Tibial artery (tissue), 4 donors: ENCODE measurements at regions not wholly inside any gene's neighbourhood (a gene's known extent, or its start where the extent isn't known, plus 50 kb on each side); places are given as distances from the start of the nearest gene placed in this dataset.

Experiments used
- DNase-seq, 2 donors: peaks; one replicate each; pipeline ENCODE4 v3.0.0-alpha.2; 2019
- H3K27ac ChIP-seq, 2 donors: fragments of 200-600 bp; sonication (generic) in 1 of 2; 1 replicate in 1 of 2; 2 replicates in 1 of 2; pipeline ENCODE4 v1.5.1; 2018 to 2019; ENCODE audit warnings: mild to moderate bottlenecking in 1 of 2
- H3K27me3 ChIP-seq, 2 donors: fragments of 200-600 bp; sonication (generic) in 1 of 2; one replicate each; pipeline versions ENCODE4 v1.5.1 to v1.6.0; 2016 to 2019
- H3K36me3 ChIP-seq, 3 donors: fragments of 200-600 bp; sonication (generic) in 2 of 3; one replicate each; pipeline ENCODE4 v1.5.1; 2016 to 2019; ENCODE audit warnings: mild to moderate bottlenecking in 2 of 3
- H3K4me1 ChIP-seq, 4 donors: fragments of 200-600 bp; sonication (generic) in 2 of 4; 1 replicate in 3 of 4; 2 replicates in 1 of 4; pipeline ENCODE4 v1.5.1; 2016 to 2019
- H3K4me3 ChIP-seq, 2 donors: fragments of 200-600 bp; sonication (generic) in 1 of 2; 1 replicate in 1 of 2; 2 replicates in 1 of 2; pipeline ENCODE4 v1.5.1; 2018 to 2019; ENCODE audit warnings: mild to moderate bottlenecking in 2 of 2
- H3K9me3 ChIP-seq, 3 donors: fragments of 200-600 bp; sonication (generic) in 1 of 3; one replicate each; pipeline ENCODE4 v1.5.1; 2016 to 2019
- CTCF ChIP-seq, 2 experiments: fragments of 200-600 bp in 1 of 2; fragments of 450-650 bp in 1 of 2; IDR thresholded peaks; one replicate each; pipeline ENCODE4 v1.5.1; 2017 to 2019; ENCODE audit warnings: antibody characterized with exemption in 2 of 2, mild to moderate bottlenecking in 1 of 2, moderate library complexity in 1 of 2
- intact Hi-C: fragments of 100-400 bp; cut with DNase I; formaldehyde crosslinking; loops from one replicate; pipeline ENCODE4 v1.15.0; 2023; ENCODE audit warnings: low total_unique reads

DNA sequence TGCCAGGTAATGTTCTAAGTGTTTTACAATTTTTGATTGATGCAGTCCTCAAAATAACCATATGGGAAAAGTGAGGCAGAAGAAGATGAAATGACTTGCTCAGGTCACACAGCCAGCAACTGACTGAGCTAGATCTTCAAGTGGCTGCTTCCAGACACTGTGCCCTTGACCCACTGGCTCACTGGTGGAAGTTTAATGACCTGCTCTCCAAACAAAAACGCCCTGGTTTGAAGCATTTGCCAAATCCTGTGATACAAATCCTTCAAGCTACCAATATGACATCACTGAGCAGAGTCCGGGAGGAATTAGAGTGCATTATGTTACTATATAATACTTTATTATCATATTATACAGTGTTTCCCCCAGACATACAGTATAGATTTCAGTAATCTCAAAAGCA lies 459.4 kb downstream of the GADD45G start:
- no peaks in the 10 kb centered on the region for H3K36me3 ChIP-seq
- H3K27ac ChIP-seq: no peak overlapping the region
- H3K4me1 ChIP-seq: no peaks in the 10 kb centered on the region
- TF ChIP-seq CTCF (IDR thresholded peaks at IDR 0.05): no peak
- no peak overlapping the region for H3K4me3 ChIP-seq
- intact Hi-C loops: no loop called here
- no peaks in the 10 kb centered on the region for H3K9me3 ChIP-seq
- H3K27me3 ChIP-seq: no peaks in the 10 kb centered on the region
- no peak for DNase-seq

- Histone ChIP-seq H3K4me3 (no peak overlapping the region), H3K27me3 (no peaks in the 10 kb centered on the region), H3K36me3 (no peaks in the 10 kb centered on the region), H3K4me1 (no peaks in the 10 kb centered on the region), H3K9me3 (no peaks in the 10 kb centered on the region), H3K27ac (no peak overlapping the region)
- no peak for TF ChIP-seq CTCF (IDR thresholded peaks at IDR 0.05)
- DNase-seq: no peak
- intact Hi-C loops: no loop called here
Observed at GRCh38 chr9:90064971-90065370, 460.2 kb downstream of the GADD45G start.

GRCh38 chr9:90065851-90066250 lies 461.0 kb downstream of the GADD45G start:
- DNase-seq: no peak
- Histone ChIP-seq H3K27me3 (no peaks in the 10 kb centered on the region), H3K27ac (no peak overlapping the region), H3K4me1 (no peaks in the 10 kb centered on the region), H3K4me3 (no peak overlapping the region), H3K36me3 (no peaks in the 10 kb centered on the region), H3K9me3 (no peaks in the 10 kb centered on the region)
- intact Hi-C loops: no loop called here
- TF ChIP-seq CTCF (IDR thresholded peaks at IDR 0.05): no peak

- no peak for DNase-seq
- Histone ChIP-seq H3K36me3 (no peaks in the 10 kb centered on the region), H3K4me3 (no peak overlapping the region), H3K27ac (no peak overlapping the region), H3K4me1 (no peaks in the 10 kb centered on the region), H3K27me3 (peaks cover 0 to 5% of the 10 kb centered on the region in 2 donors), H3K9me3 (no peaks in the 10 kb centered on the region)
- intact Hi-C loops: no loop called here
- TF ChIP-seq CTCF (IDR thresholded peaks at IDR 0.05): no peak
Observed at GRCh38 chr9:90069085-90069484, 464.3 kb downstream of the GADD45G start.

DNA sequence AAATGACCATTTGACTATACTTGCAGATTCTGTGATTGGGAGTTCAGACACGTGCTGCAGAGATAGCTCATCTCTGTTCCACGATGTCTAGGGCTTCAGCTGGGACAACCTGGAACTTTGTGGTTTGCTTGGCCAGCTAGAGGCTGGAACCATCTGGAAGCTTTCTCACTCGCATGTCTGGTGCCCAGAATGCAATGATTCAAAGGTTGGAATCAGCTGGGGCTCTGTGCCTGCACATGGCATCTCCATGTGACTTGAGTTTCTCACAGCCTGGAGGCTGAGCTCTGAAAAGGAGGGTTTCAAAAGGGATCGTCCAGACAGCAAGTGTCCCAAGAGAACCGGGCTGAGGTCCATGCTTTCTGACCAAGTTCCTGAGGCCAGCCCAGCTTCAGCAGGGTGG lies 465.2 kb downstream of the GADD45G start:
- H3K27me3 ChIP-seq: peaks cover 0 to 5% of the 10 kb centered on the region in 2 donors
- H3K4me3 ChIP-seq: no peak overlapping the region
- H3K27ac ChIP-seq: no peak overlapping the region
- no peak for TF ChIP-seq CTCF (IDR thresholded peaks at IDR 0.05)
- H3K4me1 ChIP-seq: no peaks in the 10 kb centered on the region
- no peaks in the 10 kb centered on the region for H3K36me3 ChIP-seq
- H3K9me3 ChIP-seq: no peaks in the 10 kb centered on the region
- intact Hi-C loops: no loop called here
- DNase-seq: no peak

- intact Hi-C loops: no loop called here
- Histone ChIP-seq H3K4me1 (no peaks in the 10 kb centered on the region), H3K27ac (no peak overlapping the region), H3K9me3 (no peaks in the 10 kb centered on the region), H3K36me3 (no peaks in the 10 kb centered on the region), H3K27me3 (peaks cover 0 to 5% of the 10 kb centered on the region in 2 donors), H3K4me3 (no peak overlapping the region)
- no peak for DNase-seq
- no peak for TF ChIP-seq CTCF (IDR thresholded peaks at IDR 0.05)
Observed at GRCh38 chr9:90070469-90070868, 465.7 kb downstream of the GADD45G start.
